KMS-11 (cell line): ENCODE measurements at regions not wholly inside any gene's neighbourhood (a gene's known extent, or its start where the extent isn't known, plus 50 kb on each side); places are given as distances from the start of the nearest gene placed in this dataset.

Experiments
- H2AFZ ChIP-seq: fragments of 200-600 bp; sonication (generic); 2 replicates; pipeline ENCODE4 v1.6.1; 2016; ENCODE audit warnings: antibody characterized with exemption, mixed run types, low read depth
- H3K27ac ChIP-seq: fragments of 200-600 bp; sonication (generic); 2 replicates; pipeline ENCODE4 v1.6.1; 2016; ENCODE audit warnings: mild to moderate bottlenecking, mixed run types
- H3K27me3 ChIP-seq: fragments of 200-600 bp; sonication (generic); 2 replicates; pipeline ENCODE4 v1.6.1; 2017; ENCODE audit warnings: mild to moderate bottlenecking, low read depth, mixed run types, moderate library complexity; ENCODE audit not compliant: insufficient read depth
- H3K36me3 ChIP-seq: fragments of 200-600 bp; sonication (generic); 2 replicates; pipeline ENCODE4 v1.6.1; 2017; ENCODE audit warnings: mild to moderate bottlenecking, mixed run types; ENCODE audit not compliant: insufficient read depth
- H3K4me1 ChIP-seq: fragments of 200-600 bp; sonication (generic); 2 replicates; pipeline ENCODE4 v1.6.1; 2016; ENCODE audit warnings: mild to moderate bottlenecking, low read depth, mixed run types; ENCODE audit not compliant: poor library complexity, severe bottlenecking
- H3K4me2 ChIP-seq: fragments of 200-600 bp; sonication (generic); 2 replicates; pipeline ENCODE4 v1.7.0; 2016; ENCODE audit warnings: mild to moderate bottlenecking, mixed run types
- H3K4me3 ChIP-seq: fragments of 200-600 bp; sonication (generic); IDR thresholded peaks from 2 replicates; pipeline ENCODE4 v1.6.1; 2017; ENCODE audit warnings: low read depth, low read length, mixed read lengths; ENCODE audit not compliant: insufficient read depth
- H3K79me2 ChIP-seq: fragments of 200-600 bp; sonication (generic); 2 replicates; pipeline ENCODE4 v1.6.1; 2016; ENCODE audit warnings: low read depth, mixed run types; ENCODE audit not compliant: insufficient read depth
- H3K9ac ChIP-seq: fragments of 200-600 bp; sonication (generic); 2 replicates; pipeline ENCODE4 v1.6.1; 2016; ENCODE audit warnings: mild to moderate bottlenecking, mixed run types
- H4K20me1 ChIP-seq: fragments of 200-600 bp; sonication (generic); 2 replicates; pipeline ENCODE4 v1.6.1; 2016; ENCODE audit warnings: mild to moderate bottlenecking, mixed run types; ENCODE audit not compliant: insufficient read depth
- TF ChIP-seq, protein P1 (sequence below): fragments of 200-600 bp; sonication (generic); conservative IDR thresholded peaks from 2 replicates; pipeline ENCODE4 v1.6.1; 2017; ENCODE audit warnings: low read depth, mild to moderate bottlenecking, antibody characterized with exemption, low read length, moderate library complexity, mixed read lengths

DNA sequence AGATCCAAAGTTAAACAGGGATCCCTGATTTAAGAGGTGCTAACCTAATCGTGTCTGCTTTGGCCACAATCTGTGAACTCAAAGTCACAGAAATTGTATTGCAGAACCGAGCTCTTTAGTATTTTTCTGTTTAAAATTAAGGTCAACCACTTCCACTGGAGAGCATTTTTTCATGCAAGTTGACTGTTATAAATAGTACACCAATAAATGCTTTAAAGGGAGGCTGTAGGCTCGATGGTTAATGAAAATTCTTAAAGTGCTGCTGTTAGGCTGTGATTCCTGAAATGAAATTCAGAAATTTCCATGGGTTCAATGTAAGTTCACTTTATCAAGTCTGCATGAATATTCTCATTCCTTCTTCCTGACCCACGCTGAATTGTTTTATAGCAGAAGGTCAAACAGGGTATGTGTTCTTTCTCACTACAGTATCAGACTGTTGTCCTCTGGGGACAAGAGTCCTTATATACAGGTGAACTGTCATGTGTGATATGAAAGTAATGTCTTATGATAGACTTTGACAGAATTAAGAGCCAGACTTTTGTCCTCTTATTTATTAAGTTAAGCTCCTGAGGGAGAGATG, 92.5 kb upstream of the HDGFL1 start:
- Histone ChIP-seq H2AFZ (no peak overlapping the region), H3K4me1 (no peaks in the 10 kb centered on the region), H3K79me2 (no peaks in the 10 kb centered on the region), H3K27ac (no peak overlapping the region), H3K4me3 (no peak overlapping the region), H4K20me1 (no peaks in the 10 kb centered on the region), H3K36me3 (no peaks in the 10 kb centered on the region), H3K9ac (no peak overlapping the region), H3K27me3 (no peaks in the 10 kb centered on the region), H3K4me2 (no peak overlapping the region)
- TF ChIP-seq, protein P1, sequence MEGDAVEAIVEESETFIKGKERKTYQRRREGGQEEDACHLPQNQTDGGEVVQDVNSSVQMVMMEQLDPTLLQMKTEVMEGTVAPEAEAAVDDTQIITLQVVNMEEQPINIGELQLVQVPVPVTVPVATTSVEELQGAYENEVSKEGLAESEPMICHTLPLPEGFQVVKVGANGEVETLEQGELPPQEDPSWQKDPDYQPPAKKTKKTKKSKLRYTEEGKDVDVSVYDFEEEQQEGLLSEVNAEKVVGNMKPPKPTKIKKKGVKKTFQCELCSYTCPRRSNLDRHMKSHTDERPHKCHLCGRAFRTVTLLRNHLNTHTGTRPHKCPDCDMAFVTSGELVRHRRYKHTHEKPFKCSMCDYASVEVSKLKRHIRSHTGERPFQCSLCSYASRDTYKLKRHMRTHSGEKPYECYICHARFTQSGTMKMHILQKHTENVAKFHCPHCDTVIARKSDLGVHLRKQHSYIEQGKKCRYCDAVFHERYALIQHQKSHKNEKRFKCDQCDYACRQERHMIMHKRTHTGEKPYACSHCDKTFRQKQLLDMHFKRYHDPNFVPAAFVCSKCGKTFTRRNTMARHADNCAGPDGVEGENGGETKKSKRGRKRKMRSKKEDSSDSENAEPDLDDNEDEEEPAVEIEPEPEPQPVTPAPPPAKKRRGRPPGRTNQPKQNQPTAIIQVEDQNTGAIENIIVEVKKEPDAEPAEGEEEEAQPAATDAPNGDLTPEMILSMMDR: no peak

DNA sequence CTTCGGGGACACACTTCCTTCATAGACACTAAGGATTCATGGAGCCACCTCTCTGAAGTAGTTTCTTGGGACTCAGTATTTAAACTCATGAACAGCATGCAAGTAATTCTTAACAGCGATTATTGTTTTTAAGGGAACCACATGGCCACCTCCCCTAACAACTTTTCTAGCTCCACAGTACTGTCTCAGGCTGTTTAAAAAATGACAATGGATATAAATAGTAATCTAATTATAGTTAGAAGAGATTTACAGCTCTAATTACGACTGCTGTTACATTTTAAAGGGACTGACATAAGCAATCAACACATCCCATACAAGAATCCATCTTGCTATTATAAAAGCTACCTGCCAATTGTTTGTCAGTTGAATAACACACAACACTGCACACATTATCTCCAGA, 72.1 kb upstream of the HDGFL1 start:
- TF ChIP-seq, protein P1: no peak
- Histone ChIP-seq H3K27me3 (no peaks in the 10 kb centered on the region), H3K9ac (no peak overlapping the region), H4K20me1 (no peaks in the 10 kb centered on the region), H3K4me1 (no peaks in the 10 kb centered on the region), H3K36me3 (no peaks in the 10 kb centered on the region), H3K4me2 (no peak overlapping the region), H2AFZ (no peak overlapping the region), H3K79me2 (no peaks in the 10 kb centered on the region), H3K27ac (no peak overlapping the region), H3K4me3 (no peak overlapping the region)

DNA sequence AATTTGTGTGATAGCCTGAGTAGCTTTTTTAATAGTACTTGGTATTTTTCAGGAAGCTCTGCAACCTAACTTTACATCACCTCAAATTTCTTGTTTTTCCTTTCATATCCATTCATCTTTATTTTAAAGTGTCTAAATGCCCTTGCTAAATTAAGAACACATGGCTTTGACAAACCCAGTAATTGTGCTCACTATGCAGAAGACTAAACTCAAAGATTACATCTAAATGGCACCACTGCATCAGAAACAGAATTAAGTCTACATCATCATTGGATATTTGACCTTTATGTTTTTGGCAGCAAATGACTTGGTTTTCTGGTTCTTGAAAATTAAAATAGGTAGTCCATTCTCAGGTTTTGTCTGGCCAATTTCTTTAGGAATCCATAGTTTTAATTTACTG, 69.6 kb upstream of the HDGFL1 start:
- Histone ChIP-seq H3K4me2 (no peak overlapping the region), H3K9ac (no peak overlapping the region), H3K27me3 (no peaks in the 10 kb centered on the region), H4K20me1 (no peaks in the 10 kb centered on the region), H2AFZ (no peak overlapping the region), H3K4me1 (no peaks in the 10 kb centered on the region), H3K27ac (no peak overlapping the region), H3K36me3 (no peaks in the 10 kb centered on the region), H3K79me2 (no peaks in the 10 kb centered on the region), H3K4me3 (no peak overlapping the region)
- TF ChIP-seq, protein P1: no peak

DNA sequence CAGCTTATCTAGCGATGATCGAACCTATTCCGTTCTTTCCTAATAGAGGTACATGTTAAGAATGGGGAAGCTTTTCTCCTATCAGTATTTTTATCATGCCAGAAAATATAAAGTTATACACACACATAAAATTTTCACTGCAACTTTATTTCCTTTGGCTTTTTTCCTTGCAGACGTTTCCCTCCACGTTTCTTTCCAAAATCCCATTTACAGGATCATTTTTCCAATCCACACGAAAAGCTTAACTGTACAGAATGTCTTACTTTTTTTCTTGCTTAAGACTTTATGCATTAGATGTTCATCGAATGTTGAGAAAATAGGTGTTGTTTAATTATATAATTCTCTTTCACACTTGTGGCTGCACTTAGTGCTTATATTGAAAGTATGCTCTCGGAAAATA, 62.9 kb upstream of the HDGFL1 start:
- Histone ChIP-seq H3K4me1 (no peaks in the 10 kb centered on the region), H3K27me3 (no peaks in the 10 kb centered on the region), H3K4me2 (no peak overlapping the region), H3K9ac (no peak overlapping the region), H3K79me2 (no peaks in the 10 kb centered on the region), H3K4me3 (no peak overlapping the region), H3K36me3 (no peaks in the 10 kb centered on the region), H3K27ac (no peak overlapping the region), H2AFZ (no peak overlapping the region), H4K20me1 (no peaks in the 10 kb centered on the region)
- TF ChIP-seq, protein P1: no peak
